Daoy (cell line): ENCODE measurements at regions not wholly inside any gene's neighbourhood (a gene's known extent, or its start where the extent isn't known, plus 50 kb on each side); places are given as distances from the start of the nearest gene placed in this dataset.

Experiments used
- DNase-seq: peaks from one replicate; pipeline ENCODE4 v3.0.0-alpha.2; 2015; ENCODE audit warnings: low read depth

DNA sequence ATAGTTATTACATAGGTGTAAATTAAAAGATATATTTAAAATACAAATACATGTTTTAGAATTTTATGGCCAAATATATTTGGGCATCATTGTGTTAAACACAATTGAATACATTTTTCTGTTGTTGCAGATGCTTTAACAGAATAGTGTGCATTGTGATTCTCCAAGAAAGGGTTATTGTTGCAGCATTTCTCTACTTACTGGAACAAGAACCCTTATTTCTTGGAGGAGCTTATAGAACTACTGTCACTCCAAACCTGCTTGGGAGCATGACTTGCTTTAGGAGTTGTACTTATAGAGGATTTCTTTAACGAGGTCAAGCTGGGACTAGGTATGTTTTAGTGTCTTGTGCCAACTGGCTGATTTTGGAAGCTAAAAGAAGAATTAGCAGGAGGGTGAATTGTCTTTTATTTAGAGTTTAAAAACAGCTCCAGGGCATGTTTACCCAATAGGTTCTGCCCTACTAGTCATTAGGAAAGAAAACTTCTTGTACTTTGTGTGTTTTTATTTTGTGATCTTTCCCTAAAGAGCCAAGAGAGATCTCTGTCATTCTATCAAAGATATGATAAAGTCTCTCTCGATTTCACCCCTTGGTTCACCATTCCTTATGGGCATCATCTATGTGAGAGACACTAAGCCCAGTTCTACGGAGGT is 279.8 kb upstream of the SALL1 start:
- no peak for DNase-seq

DNA sequence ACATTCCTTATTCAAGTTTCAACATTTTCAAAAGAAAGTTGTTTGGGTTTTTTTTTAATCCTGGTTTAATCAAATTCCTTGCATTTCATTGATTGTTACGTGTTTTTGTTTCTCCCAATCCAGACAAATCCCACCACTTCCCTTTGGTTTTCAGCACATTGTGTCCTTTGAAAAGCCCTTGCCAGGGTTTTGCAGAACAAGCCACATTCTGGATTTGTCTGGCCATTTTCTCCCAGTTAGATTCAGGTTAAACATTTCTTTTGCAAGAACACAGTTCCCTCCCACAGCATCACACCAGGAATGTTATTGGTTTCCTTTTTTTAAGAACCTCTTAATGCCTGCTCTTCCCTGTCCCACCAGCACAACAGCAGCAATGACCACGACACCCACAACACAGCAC is 278.0 kb upstream of the SALL1 start:
- DNase-seq, result no peak

GRCh38 chr16:51427085-51427484 is 276.0 kb upstream of the SALL1 start:
- no peak for DNase-seq

- no peak for DNase-seq
These were observed 275.2 kb upstream of the SALL1 start for GRCh38 chr16:51426276-51426675.

DNA sequence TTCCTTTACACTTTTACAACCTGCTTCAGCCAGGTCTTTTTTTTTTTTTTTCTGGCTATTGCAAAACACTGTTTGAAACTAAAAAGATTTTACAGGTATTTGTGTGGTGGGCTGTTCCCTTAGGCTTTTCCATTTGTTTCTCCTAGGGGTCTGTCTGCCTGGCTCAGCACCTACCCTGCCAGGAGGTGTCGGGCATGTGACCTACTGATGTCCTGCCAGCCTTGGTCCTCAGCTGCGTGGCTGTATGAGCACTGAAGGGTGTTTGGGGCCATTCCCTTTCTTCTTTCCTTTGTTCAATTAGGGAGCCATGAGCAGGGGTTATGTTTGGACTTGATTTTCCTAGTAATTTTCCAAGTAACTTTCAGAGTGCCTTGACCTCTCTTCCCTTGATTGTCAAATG is 269.2 kb upstream of the SALL1 start:
- DNase-seq, result no peak

- no peak for DNase-seq
These were observed 268.7 kb upstream of the SALL1 start for GRCh38 chr16:51419768-51420167.

DNA sequence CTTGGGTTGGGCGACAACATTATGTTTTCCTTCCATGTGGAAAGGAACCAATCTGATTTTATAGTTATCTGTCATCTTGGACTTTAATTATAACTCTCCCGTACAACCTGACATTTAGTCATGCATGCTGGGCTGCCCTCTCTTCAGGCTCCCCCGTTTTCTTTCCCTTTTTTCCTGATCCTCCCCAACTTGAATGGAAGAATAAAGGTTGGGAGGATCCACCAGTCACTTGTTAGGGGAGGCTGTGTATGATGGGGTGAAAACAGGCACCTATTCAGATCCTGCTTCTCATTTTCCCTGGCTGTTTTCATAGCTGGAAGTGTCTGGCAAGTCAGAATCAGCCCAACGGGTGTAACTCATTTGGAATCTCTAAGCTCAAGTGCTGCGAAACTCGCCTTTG is 267.2 kb upstream of the SALL1 start:
- DNase-seq, result no peak

GRCh38 chr16:51416926-51417325 is 265.9 kb upstream of the SALL1 start:
- no peak for DNase-seq

DNA sequence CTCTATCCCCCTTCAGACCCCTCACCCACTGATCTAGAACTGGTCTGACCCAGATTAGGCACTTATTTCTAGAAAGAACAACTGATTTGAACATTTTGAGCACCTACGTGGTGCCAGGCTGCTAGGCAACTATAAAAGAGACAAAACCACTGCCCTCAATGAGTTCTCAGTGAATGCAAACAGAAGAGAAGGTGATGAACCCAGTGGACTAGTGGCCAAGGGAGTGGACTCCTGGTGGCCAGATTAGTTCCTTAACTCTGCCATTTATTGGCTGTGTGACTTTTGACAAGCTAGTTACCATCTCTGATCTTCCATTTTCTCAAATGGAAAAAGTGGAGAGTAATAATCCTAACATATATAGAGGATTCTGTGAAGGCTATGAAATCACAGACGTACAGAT is 259.1 kb upstream of the SALL1 start:
- no peak for DNase-seq

- no peak for DNase-seq
These were observed 258.1 kb upstream of the SALL1 start for GRCh38 chr16:51409001-51409675.

DNA sequence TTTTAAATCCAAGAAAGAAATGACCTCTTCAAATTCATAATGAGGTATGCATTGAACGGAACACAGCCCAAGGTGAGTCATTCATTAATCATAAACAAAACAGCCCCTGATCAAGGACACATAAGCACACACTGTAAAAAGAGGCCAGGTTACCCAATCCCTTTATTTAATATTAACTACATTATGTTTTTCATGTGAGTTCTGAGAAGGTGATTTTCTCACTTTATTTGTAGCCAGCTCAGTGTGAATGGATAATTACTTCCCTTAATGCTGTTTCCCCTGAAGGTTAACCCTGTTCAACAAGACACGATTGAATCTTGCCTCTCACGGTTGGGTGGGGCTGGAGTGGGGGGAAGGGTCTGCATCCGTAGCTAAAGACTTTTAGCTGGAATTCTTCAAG is 257.3 kb upstream of the SALL1 start:
- DNase-seq, result no peak

GRCh38 chr16:51407921-51408320 is 256.9 kb upstream of the SALL1 start:
- DNase-seq, result no peak

- DNase-seq, result no peak
These were observed 256.1 kb upstream of the SALL1 start for GRCh38 chr16:51407199-51407598.

DNA sequence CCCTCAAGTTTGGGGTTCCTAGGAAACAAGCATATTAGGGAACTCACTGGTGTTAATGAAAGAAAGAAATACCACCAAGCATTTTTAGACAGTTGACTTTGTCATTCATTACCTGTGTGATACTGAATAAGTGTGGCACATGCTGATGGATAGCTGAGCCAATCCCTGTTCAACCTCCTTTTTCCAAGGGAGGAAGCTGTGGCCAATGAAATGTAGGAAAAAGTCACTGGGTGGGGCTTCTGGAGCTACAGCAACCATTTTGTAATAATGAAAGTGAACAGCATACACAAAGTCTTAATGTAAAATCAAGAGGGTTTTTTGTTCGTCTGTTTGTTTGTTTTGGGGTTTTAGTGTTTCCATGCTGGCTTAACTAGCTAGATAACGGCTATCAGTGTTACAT is 254.3 kb upstream of the SALL1 start:
- DNase-seq, result no peak

DNA sequence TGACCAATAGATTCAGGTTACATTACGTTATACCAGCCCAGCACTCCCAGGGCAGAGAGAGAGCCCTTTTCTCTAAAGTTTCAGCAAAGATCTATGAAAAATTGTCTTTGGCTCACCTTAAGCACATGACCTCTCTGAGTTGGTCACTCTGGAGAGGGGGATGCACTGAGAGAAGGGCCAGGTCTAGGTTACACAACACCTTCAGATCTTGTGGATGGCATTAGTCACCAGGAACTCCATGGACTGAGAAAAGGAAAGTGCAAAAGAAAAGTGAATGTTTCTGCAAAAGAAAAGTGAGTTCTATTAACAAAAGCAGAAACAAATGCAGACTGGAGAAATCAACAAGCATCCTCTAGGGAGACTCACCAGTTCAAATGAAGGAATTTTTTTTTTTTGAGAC is 253.3 kb upstream of the SALL1 start:
- DNase-seq, result no peak

DNA sequence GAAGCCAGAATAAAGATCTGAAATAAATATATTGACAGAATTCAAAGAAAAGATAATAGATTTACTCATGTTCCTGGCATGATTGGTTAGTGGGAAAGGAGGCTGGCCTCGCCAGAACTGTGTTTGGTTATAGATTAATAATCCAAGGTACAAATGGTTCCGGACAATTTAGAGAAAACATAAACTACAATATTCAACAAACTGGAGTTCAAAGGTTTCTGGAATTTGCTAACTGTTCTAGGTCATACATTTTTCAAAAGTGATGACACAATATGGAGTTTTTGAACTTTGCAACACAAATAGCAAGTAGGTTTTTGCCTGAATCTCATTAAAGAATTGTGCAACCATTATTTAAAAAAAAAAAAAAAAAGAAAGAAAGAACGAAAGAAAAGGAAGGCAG is 251.7 kb upstream of the SALL1 start:
- DNase-seq, result no peak

DNA sequence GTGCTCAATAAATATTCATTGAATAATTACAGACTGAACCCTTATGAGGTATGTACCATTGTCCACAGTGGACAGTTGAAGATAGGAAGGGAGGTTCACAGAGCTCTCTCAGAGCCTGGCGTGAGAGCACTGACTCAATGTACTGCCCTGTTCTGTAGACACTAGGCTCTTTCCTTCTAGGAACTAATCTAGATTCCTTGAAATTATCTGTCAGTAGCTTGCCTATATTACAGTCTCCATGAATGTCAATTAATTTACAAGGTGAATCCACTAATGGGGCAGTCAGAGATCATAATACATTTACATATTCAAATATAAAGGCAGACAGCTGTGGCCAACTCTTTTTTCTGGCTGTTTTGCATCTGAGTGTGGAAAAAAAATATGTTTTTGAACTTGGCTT is 251.2 kb upstream of the SALL1 start:
- DNase-seq, result no peak

DNA sequence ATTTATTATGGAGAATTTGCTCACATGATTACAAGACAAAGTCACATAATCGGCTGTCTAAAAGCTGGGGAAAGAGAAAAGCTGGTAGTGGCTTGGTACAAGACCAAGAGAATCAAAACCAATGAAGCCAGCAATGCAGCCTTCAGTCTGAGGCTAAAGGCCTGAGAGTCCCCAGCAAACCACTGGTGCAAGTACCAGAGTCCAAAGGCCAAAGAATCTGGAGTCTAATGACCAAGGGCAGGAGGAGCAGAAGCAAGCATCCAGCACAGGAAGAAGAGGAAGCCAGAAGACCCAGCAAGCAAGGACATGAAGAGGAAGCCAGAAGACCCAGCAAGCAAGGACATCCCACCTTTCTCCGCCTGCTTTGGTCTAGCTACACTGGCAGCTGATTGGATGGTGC is 250.6 kb upstream of the SALL1 start:
- no peak for DNase-seq

GRCh38 chr16:51399908-51400670 is 249.0 kb upstream of the SALL1 start:
- no peak for DNase-seq

DNA sequence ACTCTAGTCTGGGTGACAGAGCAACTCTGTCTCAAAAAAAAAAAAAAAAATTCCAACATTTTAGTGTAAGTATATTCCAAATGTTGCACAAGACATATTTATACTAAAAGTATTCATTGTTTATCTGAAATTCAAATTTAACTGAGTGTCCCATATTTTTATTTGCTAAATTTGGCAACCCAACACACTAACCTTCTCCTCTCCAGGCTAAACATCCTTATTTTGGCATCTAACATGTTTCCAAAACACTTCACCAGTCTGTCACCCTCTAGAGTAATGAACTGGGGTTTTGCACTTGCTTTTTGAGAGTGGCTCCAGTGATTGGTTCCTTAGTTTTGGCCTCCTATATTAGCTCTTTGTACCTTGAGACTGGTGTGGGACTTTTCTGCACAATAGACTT is 243.4 kb upstream of the SALL1 start:
- no peak for DNase-seq

- DNase-seq, result no peak
These were observed 242.4 kb upstream of the SALL1 start for GRCh38 chr16:51393381-51394005.

DNA sequence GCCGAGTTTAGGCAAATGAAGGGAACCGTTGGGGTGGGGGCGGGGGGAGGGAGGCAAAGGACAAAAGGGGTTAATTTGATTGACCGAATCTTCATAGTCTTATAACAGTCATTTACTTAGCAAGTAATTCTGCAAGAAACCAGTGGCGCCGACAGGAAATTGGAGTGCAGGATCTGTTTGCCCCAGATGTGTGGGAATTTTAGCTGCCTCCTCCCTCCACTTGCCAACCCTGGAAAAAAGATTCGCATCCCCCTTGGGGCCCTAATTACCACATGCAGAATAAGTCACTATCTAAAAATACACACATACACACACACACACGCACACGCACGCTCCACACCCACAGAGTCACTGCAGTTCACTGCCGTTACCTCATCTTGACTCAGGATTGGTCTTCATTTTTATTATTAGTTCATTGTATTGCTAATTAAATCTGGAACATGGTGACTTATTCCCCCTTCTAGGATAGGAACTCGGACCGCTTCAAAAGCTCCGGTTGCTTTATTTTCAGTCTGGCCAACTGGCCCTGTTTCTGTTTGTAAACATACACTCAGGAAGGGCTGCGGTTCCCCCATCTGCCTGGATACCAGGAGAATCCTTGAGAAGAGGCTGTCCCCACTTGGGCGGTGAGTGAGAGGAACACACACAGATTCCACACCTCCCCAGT is 241.6 kb upstream of the SALL1 start:
- peak; percentile 5 for DNase-seq
